KMS-11 (cell line): ENCODE measurements at regions not wholly inside any gene's neighbourhood (a gene's known extent, or its start where the extent isn't known, plus 50 kb on each side); places are given as distances from the start of the nearest gene placed in this dataset.

ENCODE experiments used
- H2AFZ ChIP-seq: fragments of 200-600 bp; sonication (generic); 2 replicates; pipeline ENCODE4 v1.6.1; 2016; ENCODE audit warnings: antibody characterized with exemption, mixed run types, low read depth
- H3K27ac ChIP-seq: fragments of 200-600 bp; sonication (generic); 2 replicates; pipeline ENCODE4 v1.6.1; 2016; ENCODE audit warnings: mild to moderate bottlenecking, mixed run types
- H3K27me3 ChIP-seq: fragments of 200-600 bp; sonication (generic); 2 replicates; pipeline ENCODE4 v1.6.1; 2017; ENCODE audit warnings: mild to moderate bottlenecking, low read depth, mixed run types, moderate library complexity; ENCODE audit not compliant: insufficient read depth
- H3K36me3 ChIP-seq: fragments of 200-600 bp; sonication (generic); 2 replicates; pipeline ENCODE4 v1.6.1; 2017; ENCODE audit warnings: mild to moderate bottlenecking, mixed run types; ENCODE audit not compliant: insufficient read depth
- H3K4me1 ChIP-seq: fragments of 200-600 bp; sonication (generic); 2 replicates; pipeline ENCODE4 v1.6.1; 2016; ENCODE audit warnings: mild to moderate bottlenecking, low read depth, mixed run types; ENCODE audit not compliant: poor library complexity, severe bottlenecking
- H3K4me2 ChIP-seq: fragments of 200-600 bp; sonication (generic); 2 replicates; pipeline ENCODE4 v1.7.0; 2016; ENCODE audit warnings: mild to moderate bottlenecking, mixed run types
- H3K4me3 ChIP-seq: fragments of 200-600 bp; sonication (generic); IDR thresholded peaks from 2 replicates; pipeline ENCODE4 v1.6.1; 2017; ENCODE audit warnings: low read depth, low read length, mixed read lengths; ENCODE audit not compliant: insufficient read depth
- H3K79me2 ChIP-seq: fragments of 200-600 bp; sonication (generic); 2 replicates; pipeline ENCODE4 v1.6.1; 2016; ENCODE audit warnings: low read depth, mixed run types; ENCODE audit not compliant: insufficient read depth
- H3K9ac ChIP-seq: fragments of 200-600 bp; sonication (generic); 2 replicates; pipeline ENCODE4 v1.6.1; 2016; ENCODE audit warnings: mild to moderate bottlenecking, mixed run types
- H4K20me1 ChIP-seq: fragments of 200-600 bp; sonication (generic); 2 replicates; pipeline ENCODE4 v1.6.1; 2016; ENCODE audit warnings: mild to moderate bottlenecking, mixed run types; ENCODE audit not compliant: insufficient read depth
- TF ChIP-seq, protein P1 (sequence below): fragments of 200-600 bp; sonication (generic); conservative IDR thresholded peaks from 2 replicates; pipeline ENCODE4 v1.6.1; 2017; ENCODE audit warnings: low read depth, mild to moderate bottlenecking, antibody characterized with exemption, low read length, moderate library complexity, mixed read lengths

- Histone ChIP-seq H2AFZ (no peak overlapping the region), H3K79me2 (no peaks in the 10 kb centered on the region), H3K4me2 (no peak overlapping the region), H3K4me3 (no peak overlapping the region), H3K9ac (no peak overlapping the region), H3K4me1 (peaks cover 12% of the 10 kb centered on the region), H3K27ac (no peak overlapping the region), H3K36me3 (no peaks in the 10 kb centered on the region), H4K20me1 (no peaks in the 10 kb centered on the region), H3K27me3 (no peaks in the 10 kb centered on the region)
- TF ChIP-seq, protein P1, sequence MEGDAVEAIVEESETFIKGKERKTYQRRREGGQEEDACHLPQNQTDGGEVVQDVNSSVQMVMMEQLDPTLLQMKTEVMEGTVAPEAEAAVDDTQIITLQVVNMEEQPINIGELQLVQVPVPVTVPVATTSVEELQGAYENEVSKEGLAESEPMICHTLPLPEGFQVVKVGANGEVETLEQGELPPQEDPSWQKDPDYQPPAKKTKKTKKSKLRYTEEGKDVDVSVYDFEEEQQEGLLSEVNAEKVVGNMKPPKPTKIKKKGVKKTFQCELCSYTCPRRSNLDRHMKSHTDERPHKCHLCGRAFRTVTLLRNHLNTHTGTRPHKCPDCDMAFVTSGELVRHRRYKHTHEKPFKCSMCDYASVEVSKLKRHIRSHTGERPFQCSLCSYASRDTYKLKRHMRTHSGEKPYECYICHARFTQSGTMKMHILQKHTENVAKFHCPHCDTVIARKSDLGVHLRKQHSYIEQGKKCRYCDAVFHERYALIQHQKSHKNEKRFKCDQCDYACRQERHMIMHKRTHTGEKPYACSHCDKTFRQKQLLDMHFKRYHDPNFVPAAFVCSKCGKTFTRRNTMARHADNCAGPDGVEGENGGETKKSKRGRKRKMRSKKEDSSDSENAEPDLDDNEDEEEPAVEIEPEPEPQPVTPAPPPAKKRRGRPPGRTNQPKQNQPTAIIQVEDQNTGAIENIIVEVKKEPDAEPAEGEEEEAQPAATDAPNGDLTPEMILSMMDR: no peak
These were observed 143.0 kb downstream of the BUB3 start for GRCh38 chr10:123297175-123297574.

DNA sequence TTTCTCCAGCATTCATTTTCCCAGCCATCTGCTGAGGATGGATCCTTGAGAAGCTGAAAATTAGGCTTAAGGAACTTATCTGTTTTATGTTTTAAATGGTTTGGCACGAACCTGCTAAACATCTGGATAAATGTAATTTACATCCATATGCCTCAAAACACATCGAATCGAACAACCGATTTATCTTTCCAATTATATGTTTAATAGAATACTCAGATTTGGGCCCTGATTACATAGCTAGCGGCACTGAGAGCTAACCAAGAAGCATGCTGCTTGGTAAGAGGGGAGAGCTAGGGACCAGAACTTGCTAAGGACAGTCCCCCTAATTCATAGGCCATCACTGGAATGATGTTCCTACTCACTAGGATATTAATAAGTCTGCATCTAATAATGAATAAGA lies 144.4 kb downstream of the BUB3 start:
- Histone ChIP-seq H4K20me1 (no peaks in the 10 kb centered on the region), H2AFZ (no peak overlapping the region), H3K27ac (no peak overlapping the region), H3K4me1 (peaks cover 12% of the 10 kb centered on the region), H3K9ac (no peak overlapping the region), H3K36me3 (no peaks in the 10 kb centered on the region), H3K79me2 (no peaks in the 10 kb centered on the region), H3K4me3 (no peak overlapping the region), H3K27me3 (no peaks in the 10 kb centered on the region), H3K4me2 (no peak overlapping the region)
- TF ChIP-seq, protein P1: no peak

- Histone ChIP-seq H3K27me3 (no peaks in the 10 kb centered on the region), H3K36me3 (no peaks in the 10 kb centered on the region), H2AFZ (no peak overlapping the region), H3K4me2 (no peak overlapping the region), H3K4me1 (peaks cover 12% of the 10 kb centered on the region), H3K9ac (no peak overlapping the region), H3K27ac (no peak overlapping the region), H3K79me2 (no peaks in the 10 kb centered on the region), H4K20me1 (no peaks in the 10 kb centered on the region), H3K4me3 (no peak overlapping the region)
- TF ChIP-seq, protein P1: no peak
These were observed 145.4 kb downstream of the BUB3 start for GRCh38 chr10:123299598-123299997.

DNA sequence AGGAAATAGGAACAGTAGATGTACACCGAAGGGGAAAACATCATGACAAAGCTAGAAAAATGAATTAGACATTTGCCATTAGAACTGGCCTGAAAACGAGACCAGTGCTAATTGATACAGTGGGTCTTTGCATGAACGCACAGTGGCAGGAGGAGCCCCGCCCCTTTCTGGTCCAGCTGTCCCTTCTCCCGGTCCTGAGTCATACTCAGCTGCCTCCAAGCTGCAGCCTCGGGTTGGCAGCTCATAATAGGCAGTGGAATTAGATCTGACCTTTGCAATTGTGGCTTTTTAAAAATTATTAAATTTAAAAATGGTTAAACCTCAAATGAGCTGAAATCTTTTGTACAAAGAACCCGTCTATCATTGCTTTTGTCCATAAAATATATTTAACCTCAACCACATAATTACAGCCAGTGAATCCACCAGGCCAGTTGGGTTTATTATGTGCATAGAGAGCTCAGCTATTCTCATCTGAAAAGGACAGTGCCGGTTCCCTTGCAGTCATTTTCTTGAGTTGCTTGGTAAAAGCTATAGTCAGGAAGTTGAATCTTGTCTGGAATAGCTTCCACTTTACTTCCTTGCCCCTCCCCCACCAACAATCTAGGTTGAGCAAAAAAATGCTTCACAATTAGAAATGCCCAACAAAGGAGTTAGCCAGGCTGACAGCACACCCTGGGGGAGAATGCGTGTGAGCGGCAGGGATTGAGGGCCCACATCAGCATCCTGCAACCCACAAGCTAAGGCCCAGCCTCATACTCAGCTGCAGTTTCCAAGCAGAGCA lies 147.1 kb downstream of the BUB3 start:
- H3K79me2 ChIP-seq: no peaks in the 10 kb centered on the region
- no peaks in the 10 kb centered on the region for H3K36me3 ChIP-seq
- H3K4me1 ChIP-seq: peaks cover 12% of the 10 kb centered on the region
- H3K27ac ChIP-seq: no peak overlapping the region
- no peak overlapping the region for H2AFZ ChIP-seq
- no peak overlapping the region for H3K4me2 ChIP-seq
- no peaks in the 10 kb centered on the region for H3K27me3 ChIP-seq
- no peak overlapping the region for H3K9ac ChIP-seq
- H4K20me1 ChIP-seq: no peaks in the 10 kb centered on the region
- no peak overlapping the region for H3K4me3 ChIP-seq
- TF ChIP-seq, protein P1: no peak
